ENCODE measurements at regions not wholly inside any gene's neighbourhood (a gene's known extent, or its start where the extent isn't known, plus 50 kb on each side); places are given as distances from the start of the nearest gene placed in this dataset.

DNA sequence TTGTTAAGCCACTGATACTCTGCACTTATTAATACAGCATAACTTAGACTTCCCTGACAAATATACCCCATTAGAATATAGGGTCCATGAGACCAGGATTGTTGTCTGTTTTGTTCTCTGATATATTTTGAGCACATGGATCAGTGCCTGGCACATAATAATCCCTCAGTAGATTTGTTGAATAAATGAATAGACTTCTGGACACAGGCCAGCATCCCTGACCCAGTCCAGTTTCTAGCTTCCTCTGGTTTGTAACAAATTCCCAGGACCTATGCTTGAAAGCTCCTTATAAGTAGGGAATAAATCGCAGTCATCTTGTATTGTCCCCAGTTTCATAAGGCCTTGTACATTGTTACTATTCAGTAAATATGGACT is 58.2 kb upstream of the GADD45A start:
- Histone ChIP-seq H3K36me3 (no peaks in the 10 kb centered on the region), H3K27me3 (no peaks in the 10 kb centered on the region), H3K4me3 (replicated peaks in 1 of 3) (no peak overlapping the region), H3K9me3 (no peaks in the 10 kb centered on the region), H3K27ac (no peak overlapping the region), H3K4me1 (peaks cover 3 to 12% of the 10 kb centered on the region in 2 donors)
- intact Hi-C loops (cut with DNase I) = no loop called here
- DNase-seq = no peak
- TF ChIP-seq, protein P1, sequence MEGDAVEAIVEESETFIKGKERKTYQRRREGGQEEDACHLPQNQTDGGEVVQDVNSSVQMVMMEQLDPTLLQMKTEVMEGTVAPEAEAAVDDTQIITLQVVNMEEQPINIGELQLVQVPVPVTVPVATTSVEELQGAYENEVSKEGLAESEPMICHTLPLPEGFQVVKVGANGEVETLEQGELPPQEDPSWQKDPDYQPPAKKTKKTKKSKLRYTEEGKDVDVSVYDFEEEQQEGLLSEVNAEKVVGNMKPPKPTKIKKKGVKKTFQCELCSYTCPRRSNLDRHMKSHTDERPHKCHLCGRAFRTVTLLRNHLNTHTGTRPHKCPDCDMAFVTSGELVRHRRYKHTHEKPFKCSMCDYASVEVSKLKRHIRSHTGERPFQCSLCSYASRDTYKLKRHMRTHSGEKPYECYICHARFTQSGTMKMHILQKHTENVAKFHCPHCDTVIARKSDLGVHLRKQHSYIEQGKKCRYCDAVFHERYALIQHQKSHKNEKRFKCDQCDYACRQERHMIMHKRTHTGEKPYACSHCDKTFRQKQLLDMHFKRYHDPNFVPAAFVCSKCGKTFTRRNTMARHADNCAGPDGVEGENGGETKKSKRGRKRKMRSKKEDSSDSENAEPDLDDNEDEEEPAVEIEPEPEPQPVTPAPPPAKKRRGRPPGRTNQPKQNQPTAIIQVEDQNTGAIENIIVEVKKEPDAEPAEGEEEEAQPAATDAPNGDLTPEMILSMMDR (IDR thresholded peaks at IDR 0.05) = no peak
- TF ChIP-seq POLR2A (IDR thresholded peaks at IDR 0.05) = no peak
- 95 to 100% methylated on average over 1 of the region's 1 CpG for WGBS, 2 donors

GRCh38 chr1:67627336-67627735 is 57.7 kb upstream of the GADD45A start:
- no peak overlapping the region for H3K27ac ChIP-seq
- H3K4me1 ChIP-seq = peaks cover 3 to 12% of the 10 kb centered on the region in 2 donors
- TF ChIP-seq POLR2A (IDR thresholded peaks at IDR 0.05) = no peak
- TF ChIP-seq, protein P1 (IDR thresholded peaks at IDR 0.05) = no peak
- WGBS, 2 donors = 90 to 93% methylated on average over 3 of the region's 3 CpGs
- no peak overlapping the region for H3K4me3 ChIP-seq (replicated peaks in 1 of 3)
- no peaks in the 10 kb centered on the region for H3K9me3 ChIP-seq
- H3K27me3 ChIP-seq = no peaks in the 10 kb centered on the region
- DNase-seq = no peak
- H3K36me3 ChIP-seq = no peaks in the 10 kb centered on the region
- intact Hi-C loops (cut with DNase I) = no loop called here

DNA sequence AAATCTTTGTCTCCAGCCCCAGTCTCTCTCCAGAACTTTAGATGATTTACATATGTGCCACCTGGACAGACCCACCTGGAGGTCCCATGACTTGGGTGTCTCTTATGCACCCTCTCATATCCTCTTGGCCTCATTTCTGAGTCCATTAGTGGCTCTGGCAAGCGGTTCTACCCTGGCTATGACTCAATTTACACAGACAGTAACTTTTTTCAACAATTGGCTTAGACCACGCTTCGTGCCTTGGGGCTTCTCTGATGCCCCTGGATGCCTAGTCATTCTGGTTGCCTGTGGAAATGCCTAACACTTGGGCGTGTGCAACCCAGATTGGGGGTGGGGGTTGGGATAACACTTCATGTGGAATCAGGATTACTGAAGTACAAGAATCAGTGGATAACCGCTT is 57.1 kb upstream of the GADD45A start:
- no peaks in the 10 kb centered on the region for H3K9me3 ChIP-seq
- intact Hi-C loops (cut with DNase I) = no loop called here
- DNase-seq = no peak
- WGBS, 2 donors = 63 to 78% methylated on average over 5 of the region's 5 CpGs
- H3K27me3 ChIP-seq = no peaks in the 10 kb centered on the region
- no peak overlapping the region for H3K4me3 ChIP-seq (replicated peaks in 1 of 3)
- no peak overlapping the region for H3K27ac ChIP-seq
- H3K4me1 ChIP-seq = peaks cover 3 to 12% of the 10 kb centered on the region in 2 donors
- no peak for TF ChIP-seq POLR2A (IDR thresholded peaks at IDR 0.05)
- no peaks in the 10 kb centered on the region for H3K36me3 ChIP-seq

GRCh38 chr1:67629370-67630075 is 55.5 kb upstream of the GADD45A start:
- no peak for DNase-seq
- Histone ChIP-seq H3K27me3 (no peaks in the 10 kb centered on the region), H3K4me3 (replicated peaks in 1 of 3) (no peak overlapping the region), H3K27ac (no peak overlapping the region), H3K4me1 (peaks cover 3 to 12% of the 10 kb centered on the region in 2 donors), H3K9me3 (no peaks in the 10 kb centered on the region), H3K36me3 (no peaks in the 10 kb centered on the region)
- 85 to 95% methylated on average over 1 of the region's 1 CpG for WGBS, 2 donors
- intact Hi-C loops (cut with DNase I) = no loop called here
- TF ChIP-seq, protein P1 (IDR thresholded peaks at IDR 0.05) = no peak
- no peak for TF ChIP-seq POLR2A (IDR thresholded peaks at IDR 0.05)

DNA sequence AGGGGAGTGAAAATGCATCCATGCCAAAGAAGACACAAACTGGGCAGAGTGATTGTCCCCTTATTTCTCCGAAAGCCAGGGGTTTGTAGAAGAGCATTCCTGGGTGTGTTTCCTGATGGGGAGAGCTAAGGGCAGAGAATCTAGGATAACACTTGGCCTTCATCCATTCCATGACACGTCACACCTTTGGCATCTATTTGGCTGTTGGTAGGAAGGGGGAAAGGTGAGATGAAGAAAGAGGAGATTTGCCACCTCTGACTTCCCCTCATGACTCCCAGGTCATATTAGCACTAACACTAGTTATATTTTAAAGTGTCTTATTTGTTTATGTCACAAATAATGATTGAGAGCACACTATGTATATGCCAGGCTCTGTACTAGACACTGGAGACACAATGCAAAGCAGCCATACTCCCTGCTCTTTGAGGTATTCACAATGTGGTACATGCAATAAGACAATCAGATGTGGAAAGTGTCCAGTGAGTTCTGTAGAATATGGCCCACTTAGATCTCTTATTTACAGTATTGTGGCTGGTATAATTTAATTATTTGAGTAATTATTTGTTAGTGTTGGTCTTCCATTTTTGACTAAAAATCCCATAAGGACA is 54.5 kb upstream of the GADD45A start:
- intact Hi-C loops (cut with DNase I) = no loop called here
- no peak for DNase-seq
- H3K9me3 ChIP-seq = no peaks in the 10 kb centered on the region
- 93 to 95% methylated on average over 2 of the region's 2 CpGs for WGBS, 2 donors
- peaks cover 3 to 12% of the 10 kb centered on the region in 2 donors for H3K4me1 ChIP-seq
- no peak overlapping the region for H3K4me3 ChIP-seq (replicated peaks in 1 of 3)
- no peak overlapping the region for H3K27ac ChIP-seq
- H3K27me3 ChIP-seq = no peaks in the 10 kb centered on the region
- TF ChIP-seq, protein P1 (IDR thresholded peaks at IDR 0.05) = no peak
- no peak for TF ChIP-seq POLR2A (IDR thresholded peaks at IDR 0.05)
- no peaks in the 10 kb centered on the region for H3K36me3 ChIP-seq

All from thyroid gland (tissue), 4 donors.